ENCODE measurements at regions not wholly inside any gene's neighbourhood (a gene's known extent, or its start where the extent isn't known, plus 50 kb on each side); places are given as distances from the start of the nearest gene placed in this dataset.

DNA sequence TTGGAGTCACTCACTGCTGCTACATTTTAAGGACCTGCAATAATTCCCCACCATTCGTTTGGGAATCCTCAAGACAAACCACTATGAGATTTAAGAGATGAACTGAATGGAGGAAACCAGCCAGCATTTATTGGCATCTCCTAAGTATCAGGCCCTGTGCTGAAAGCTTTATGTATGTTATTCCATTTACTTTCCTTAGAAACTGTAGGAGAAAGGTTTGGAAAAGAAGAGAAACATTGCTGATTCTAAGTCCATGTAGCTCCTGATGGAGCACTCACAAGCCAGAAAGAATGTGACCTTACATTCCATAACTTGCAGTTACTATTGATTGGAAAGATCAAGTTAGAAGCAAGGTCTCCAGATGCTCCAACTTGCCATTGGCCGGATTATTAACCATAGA, 267.4 kb downstream of the GAS1 start:
- Histone ChIP-seq H3K9me3 (ENCODE audit: insufficient read depth, low read length) (no peaks in the 10 kb centered on the region), H4K20me1 (ENCODE audit: low read depth, low read length) (no peaks in the 10 kb centered on the region), H2AFZ (ENCODE audit: low read depth, low read length, severe bottlenecking) (no peak overlapping the region), H3K27ac (ENCODE audit: low read depth, low read length) (no peak overlapping the region), H3K79me2 (ENCODE audit: insufficient read depth, low read length) (no peaks in the 10 kb centered on the region), H3K4me2 (ENCODE audit: low read depth, low read length, poor library complexity, severe bottlenecking) (no peak overlapping the region), H3K4me3 (ENCODE audit: insufficient read depth, low read length, poor library complexity, severe bottlenecking) (no peak overlapping the region), H3F3A (ENCODE audit: insufficient read depth) (no peaks in the 10 kb centered on the region), H3K9me2 (replicated peaks; ENCODE audit: insufficient read depth, low read length) (no peaks in the 10 kb centered on the region), H3K9ac (ENCODE audit: low read length) (no peak overlapping the region), H3K27me3 (ENCODE audit: low read length) (no peaks in the 10 kb centered on the region), H3K36me3 (ENCODE audit: low read length) (no peaks in the 10 kb centered on the region)
- TF ChIP-seq EZH2phosphoT487 (conservative IDR thresholded peaks at IDR 0.05; ENCODE audit: low read length) = no peak
- TF ChIP-seq, protein P1, sequence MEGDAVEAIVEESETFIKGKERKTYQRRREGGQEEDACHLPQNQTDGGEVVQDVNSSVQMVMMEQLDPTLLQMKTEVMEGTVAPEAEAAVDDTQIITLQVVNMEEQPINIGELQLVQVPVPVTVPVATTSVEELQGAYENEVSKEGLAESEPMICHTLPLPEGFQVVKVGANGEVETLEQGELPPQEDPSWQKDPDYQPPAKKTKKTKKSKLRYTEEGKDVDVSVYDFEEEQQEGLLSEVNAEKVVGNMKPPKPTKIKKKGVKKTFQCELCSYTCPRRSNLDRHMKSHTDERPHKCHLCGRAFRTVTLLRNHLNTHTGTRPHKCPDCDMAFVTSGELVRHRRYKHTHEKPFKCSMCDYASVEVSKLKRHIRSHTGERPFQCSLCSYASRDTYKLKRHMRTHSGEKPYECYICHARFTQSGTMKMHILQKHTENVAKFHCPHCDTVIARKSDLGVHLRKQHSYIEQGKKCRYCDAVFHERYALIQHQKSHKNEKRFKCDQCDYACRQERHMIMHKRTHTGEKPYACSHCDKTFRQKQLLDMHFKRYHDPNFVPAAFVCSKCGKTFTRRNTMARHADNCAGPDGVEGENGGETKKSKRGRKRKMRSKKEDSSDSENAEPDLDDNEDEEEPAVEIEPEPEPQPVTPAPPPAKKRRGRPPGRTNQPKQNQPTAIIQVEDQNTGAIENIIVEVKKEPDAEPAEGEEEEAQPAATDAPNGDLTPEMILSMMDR (IDR thresholded peaks at IDR 0.05; ENCODE audit: insufficient read depth, low read length, poor library complexity, severe bottlenecking) = no peak

DNA sequence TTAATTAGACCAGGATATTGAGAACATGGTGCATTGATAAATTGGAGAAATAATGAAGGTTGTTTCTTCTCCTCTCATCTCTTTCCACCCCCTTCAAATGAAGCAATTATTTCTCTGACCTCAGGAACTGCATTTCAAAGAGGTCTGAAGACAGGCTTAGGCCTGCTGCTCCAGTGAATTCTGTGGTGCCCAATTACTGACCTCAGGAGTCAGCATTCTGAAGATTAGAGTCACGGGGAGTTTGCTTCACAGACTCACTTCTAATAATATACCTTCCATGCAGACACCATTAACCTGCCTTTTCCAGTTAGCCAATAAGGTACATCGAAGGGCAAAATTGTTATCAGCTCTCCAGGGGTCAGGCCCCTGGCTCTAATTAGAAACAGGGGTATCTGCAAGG, 270.9 kb downstream of the GAS1 start:
- Histone ChIP-seq H2AFZ (ENCODE audit: low read depth, low read length, severe bottlenecking) (no peak overlapping the region), H3K9ac (ENCODE audit: low read length) (no peak overlapping the region), H4K20me1 (ENCODE audit: low read depth, low read length) (no peaks in the 10 kb centered on the region), H3K79me2 (ENCODE audit: insufficient read depth, low read length) (no peaks in the 10 kb centered on the region), H3K9me3 (ENCODE audit: insufficient read depth, low read length) (no peaks in the 10 kb centered on the region), H3K9me2 (replicated peaks; ENCODE audit: insufficient read depth, low read length) (no peaks in the 10 kb centered on the region), H3K27me3 (ENCODE audit: low read length) (no peaks in the 10 kb centered on the region), H3K27ac (ENCODE audit: low read depth, low read length) (no peak overlapping the region), H3K4me3 (ENCODE audit: insufficient read depth, low read length, poor library complexity, severe bottlenecking) (no peak overlapping the region), H3K4me2 (ENCODE audit: low read depth, low read length, poor library complexity, severe bottlenecking) (no peak overlapping the region), H3K36me3 (ENCODE audit: low read length) (no peaks in the 10 kb centered on the region), H3F3A (ENCODE audit: insufficient read depth) (no peaks in the 10 kb centered on the region)
- TF ChIP-seq, protein P1 (IDR thresholded peaks at IDR 0.05; ENCODE audit: insufficient read depth, low read length, poor library complexity, severe bottlenecking) = no peak
- no peak for TF ChIP-seq EZH2phosphoT487 (conservative IDR thresholded peaks at IDR 0.05; ENCODE audit: low read length)

DNA sequence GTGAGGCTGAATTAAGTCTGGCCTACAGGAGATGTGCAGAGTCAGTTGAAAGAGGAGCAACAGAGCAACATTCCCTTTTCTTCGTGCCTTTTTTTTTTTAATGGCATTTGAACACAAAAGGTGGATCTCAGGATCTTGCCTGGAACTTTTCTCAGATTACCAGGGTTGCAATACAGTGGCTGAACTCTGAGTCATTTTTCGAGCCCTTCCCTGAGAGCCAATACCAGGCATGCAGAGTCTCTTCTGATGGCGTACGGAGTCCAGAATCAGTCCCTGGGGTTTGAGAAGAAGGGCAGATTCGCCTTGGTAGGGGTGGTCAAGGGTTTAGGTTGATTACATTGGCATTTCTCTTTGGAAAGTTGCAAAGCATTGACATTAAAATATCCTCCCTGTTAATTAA, 271.5 kb downstream of the GAS1 start:
- Histone ChIP-seq H3K9me2 (replicated peaks; ENCODE audit: insufficient read depth, low read length) (no peaks in the 10 kb centered on the region), H3K9ac (ENCODE audit: low read length) (no peak overlapping the region), H3K36me3 (ENCODE audit: low read length) (no peaks in the 10 kb centered on the region), H3K79me2 (ENCODE audit: insufficient read depth, low read length) (no peaks in the 10 kb centered on the region), H3K27ac (ENCODE audit: low read depth, low read length) (no peak overlapping the region), H3K27me3 (ENCODE audit: low read length) (no peaks in the 10 kb centered on the region), H3K4me3 (ENCODE audit: insufficient read depth, low read length, poor library complexity, severe bottlenecking) (no peak overlapping the region), H3K9me3 (ENCODE audit: insufficient read depth, low read length) (0 out of 2 replicates have a peak, but pooled peaks cover under 1% of the 10 kb centered on the region), H3K4me2 (ENCODE audit: low read depth, low read length, poor library complexity, severe bottlenecking) (no peak overlapping the region), H4K20me1 (ENCODE audit: low read depth, low read length) (no peaks in the 10 kb centered on the region), H3F3A (ENCODE audit: insufficient read depth) (no peaks in the 10 kb centered on the region), H2AFZ (ENCODE audit: low read depth, low read length, severe bottlenecking) (no peak overlapping the region)
- TF ChIP-seq, protein P1 (IDR thresholded peaks at IDR 0.05; ENCODE audit: insufficient read depth, low read length, poor library complexity, severe bottlenecking) = no peak
- no peak for TF ChIP-seq EZH2phosphoT487 (conservative IDR thresholded peaks at IDR 0.05; ENCODE audit: low read length)
